Mucosa of descending colon (tissue), 3 donors: ENCODE measurements at regions not wholly inside any gene's neighbourhood (a gene's known extent, or its start where the extent isn't known, plus 50 kb on each side); places are given as distances from the start of the nearest gene placed in this dataset.
A peak's percentile ranks its signal among the peaks of the same experiment; 100 is the strongest.
"Not testable (repeated sequence)": the region's sequence is repeated elsewhere in the genome, so short reads cannot be mapped to it uniquely, and the experiment has no call there.

ENCODE experiments used
- ATAC-seq: fragments of 200-7000 bp; cut with Tn5 transposase; one replicate; pipeline ENCODE4 v1.9.1; 2020; ENCODE audit warnings: mild to moderate bottlenecking, moderate library complexity
- DNase-seq, 3 donors: peaks; one replicate each; pipeline ENCODE4 v3.0.0-alpha.2; 2020
- H3K36me3 ChIP-seq: fragments of 200-600 bp; one replicate; pipeline ENCODE4 v1.8.0; 2021; ENCODE audit warnings: low read depth, mild to moderate bottlenecking
- H3K4me1 ChIP-seq: fragments of 200-600 bp; one replicate; pipeline ENCODE4 v1.8.0; 2021; ENCODE audit warnings: low read depth, mild to moderate bottlenecking
- H3K4me3 ChIP-seq: fragments of 200-600 bp; one replicate; pipeline ENCODE4 v1.8.0; 2021; ENCODE audit warnings: mild to moderate bottlenecking
- H3K9me3 ChIP-seq: fragments of 200-600 bp; one replicate; pipeline ENCODE4 v1.8.0; 2021; ENCODE audit warnings: mild to moderate bottlenecking
- intact Hi-C, 2 donors: fragments of 100-400 bp; cut with DNase I in 1 of 2; cut with micrococcal nuclease in 1 of 2; formaldehyde crosslinking; loops; one replicate each; pipeline versions ENCODE4 v1.11.0 to v1.11.1; 2022; cut with DNase I, micrococcal nuclease
- TF ChIP-seq, protein P1 (sequence below): fragments of 200-600 bp; IDR thresholded peaks from one replicate; pipeline ENCODE4 v1.8.0; 2022; ENCODE audit warnings: antibody characterized with exemption, mild to moderate bottlenecking
- donor health status: DM: no; HTN: no; CAD: no; lungs with moderate emphysema.
- donor health status: DM: no; HTN: no; CAD: no.
- donor health status: DM: no; HTN: yes; CAD: no.

DNA sequence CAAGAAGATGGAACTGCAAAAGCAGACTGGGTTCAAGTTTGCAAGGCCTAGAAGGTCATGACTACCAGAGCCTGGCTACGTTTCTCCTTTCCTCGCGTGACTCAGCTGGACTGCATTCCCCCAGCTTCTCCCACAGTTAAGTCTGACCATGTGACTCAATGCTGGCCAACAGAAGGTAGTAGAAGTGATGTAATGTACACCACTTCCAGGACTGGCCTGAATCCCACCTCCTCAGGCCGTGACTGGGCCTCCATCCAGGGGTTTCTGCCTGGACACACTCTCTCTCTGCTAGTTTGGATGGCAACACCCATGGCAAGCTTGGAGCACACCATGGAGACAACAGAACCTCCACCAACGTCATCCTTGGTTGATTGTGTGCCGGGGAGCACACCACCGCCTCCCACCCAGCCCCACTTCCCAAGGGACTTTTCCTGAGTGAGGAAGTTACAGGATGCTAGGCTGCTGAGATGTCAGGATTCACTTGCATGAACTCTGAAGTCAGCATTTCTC, 112.0 kb upstream of the CDYL start:
- H3K4me3 ChIP-seq, result no peak overlapping the region
- H3K4me1 ChIP-seq, result no peaks in the 10 kb centered on the region
- DNase-seq (peak; percentile 40 to 56 (median 46)), ATAC-seq (peak; percentile 42)
- intact Hi-C loops, result no loop called here
- TF ChIP-seq, protein P1, sequence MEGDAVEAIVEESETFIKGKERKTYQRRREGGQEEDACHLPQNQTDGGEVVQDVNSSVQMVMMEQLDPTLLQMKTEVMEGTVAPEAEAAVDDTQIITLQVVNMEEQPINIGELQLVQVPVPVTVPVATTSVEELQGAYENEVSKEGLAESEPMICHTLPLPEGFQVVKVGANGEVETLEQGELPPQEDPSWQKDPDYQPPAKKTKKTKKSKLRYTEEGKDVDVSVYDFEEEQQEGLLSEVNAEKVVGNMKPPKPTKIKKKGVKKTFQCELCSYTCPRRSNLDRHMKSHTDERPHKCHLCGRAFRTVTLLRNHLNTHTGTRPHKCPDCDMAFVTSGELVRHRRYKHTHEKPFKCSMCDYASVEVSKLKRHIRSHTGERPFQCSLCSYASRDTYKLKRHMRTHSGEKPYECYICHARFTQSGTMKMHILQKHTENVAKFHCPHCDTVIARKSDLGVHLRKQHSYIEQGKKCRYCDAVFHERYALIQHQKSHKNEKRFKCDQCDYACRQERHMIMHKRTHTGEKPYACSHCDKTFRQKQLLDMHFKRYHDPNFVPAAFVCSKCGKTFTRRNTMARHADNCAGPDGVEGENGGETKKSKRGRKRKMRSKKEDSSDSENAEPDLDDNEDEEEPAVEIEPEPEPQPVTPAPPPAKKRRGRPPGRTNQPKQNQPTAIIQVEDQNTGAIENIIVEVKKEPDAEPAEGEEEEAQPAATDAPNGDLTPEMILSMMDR, result no peak
- no peaks in the 10 kb centered on the region for H3K9me3 ChIP-seq
- no peaks in the 10 kb centered on the region for H3K36me3 ChIP-seq

DNA sequence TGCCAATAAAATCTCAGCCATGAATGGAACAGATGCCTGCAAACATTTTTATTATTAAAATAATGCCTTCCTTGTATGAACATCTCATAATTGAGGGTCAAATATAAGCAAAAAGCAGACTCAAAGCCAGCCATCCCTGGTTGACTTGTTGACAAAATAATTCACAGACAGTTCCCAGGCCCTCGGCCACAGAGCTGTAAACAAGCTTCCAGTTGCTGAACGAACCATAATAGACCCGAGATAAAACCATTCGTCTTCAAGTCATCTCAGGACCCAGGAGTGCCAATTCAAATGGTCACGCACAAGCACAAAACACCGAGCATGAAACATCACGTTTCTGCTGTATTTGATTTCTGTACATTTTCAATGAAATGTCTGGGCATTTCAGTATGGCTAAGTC, 113.3 kb upstream of the CDYL start:
- Histone ChIP-seq H3K4me3 (no peak overlapping the region), H3K36me3 (no peaks in the 10 kb centered on the region), H3K9me3 (no peaks in the 10 kb centered on the region), H3K4me1 (no peaks in the 10 kb centered on the region)
- intact Hi-C loops, result no loop called here
- TF ChIP-seq, protein P1, result no peak
- DNase-seq (no peak), ATAC-seq (no peak)

DNA sequence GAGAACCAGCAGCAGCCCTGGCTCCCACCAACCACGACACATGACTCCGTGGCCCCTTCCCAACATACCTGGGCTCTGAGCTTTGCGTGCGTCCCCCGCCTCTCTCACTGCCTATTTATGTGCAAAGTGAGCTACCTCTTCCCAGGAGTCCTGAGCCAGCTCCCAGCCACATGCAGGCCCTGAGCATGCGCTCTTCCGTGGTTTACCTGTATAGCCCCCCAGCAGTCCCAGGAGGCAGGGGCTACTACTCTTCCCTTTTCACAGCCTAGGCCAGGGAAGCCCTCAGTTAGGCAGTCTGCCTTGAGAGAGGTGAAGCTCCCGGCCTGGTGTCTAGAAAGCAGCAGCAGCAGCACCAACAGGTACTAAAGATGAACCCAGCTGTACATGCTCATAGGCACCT, 114.8 kb upstream of the CDYL start:
- Histone ChIP-seq H3K4me1 (no peaks in the 10 kb centered on the region), H3K4me3 (no peak overlapping the region), H3K36me3 (no peaks in the 10 kb centered on the region), H3K9me3 (no peaks in the 10 kb centered on the region)
- ATAC-seq (no peak), DNase-seq (no peak)
- intact Hi-C loops, result no loop called here
- TF ChIP-seq, protein P1, result no peak

DNA sequence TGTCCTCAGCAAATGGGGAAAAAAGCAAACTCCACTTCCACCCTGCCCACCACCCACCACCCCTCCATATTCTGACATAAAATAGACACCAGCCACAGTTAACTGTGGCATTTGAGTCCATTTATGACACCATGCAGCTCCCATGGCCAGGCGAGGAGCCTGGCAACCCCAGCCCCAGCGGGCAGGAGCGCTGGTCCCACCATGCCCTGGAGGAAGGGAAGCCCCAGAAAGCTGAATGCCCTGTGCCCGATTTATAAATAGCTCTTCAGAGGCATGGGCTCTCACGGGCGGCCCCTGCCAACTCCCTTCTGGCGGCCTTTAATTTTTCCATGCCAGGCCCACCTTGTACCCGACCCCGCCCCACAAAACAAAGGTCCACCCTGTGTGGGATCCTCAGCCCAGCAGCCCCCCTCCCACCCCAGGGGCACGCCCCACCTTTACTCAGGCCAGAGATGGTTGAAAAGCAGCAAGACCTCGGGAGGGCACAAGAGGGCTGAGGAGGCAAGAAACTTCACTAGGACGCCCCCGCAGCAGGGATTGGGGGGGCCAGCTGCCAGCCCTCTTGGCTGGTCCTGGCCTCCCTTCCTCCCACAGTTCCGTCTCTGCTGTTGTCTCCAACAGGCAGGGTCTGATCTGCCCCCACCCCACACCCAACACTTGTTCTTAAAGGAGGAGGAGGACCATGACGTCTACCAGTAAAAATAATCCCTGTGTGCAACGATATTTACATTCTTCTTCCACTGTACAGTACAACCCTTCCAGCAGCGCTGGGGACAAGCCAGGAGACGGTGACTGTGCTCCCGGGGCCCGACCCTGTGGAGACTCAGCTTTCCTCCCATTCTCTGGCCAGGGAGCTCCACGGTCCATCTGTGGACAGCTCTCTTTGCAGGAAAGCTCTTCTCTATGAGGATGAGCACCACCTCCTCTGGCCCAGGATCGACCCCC, 115.6 kb upstream of the CDYL start:
- H3K4me3 ChIP-seq, result no peak overlapping the region
- no peak for DNase-seq
- no peaks in the 10 kb centered on the region for H3K4me1 ChIP-seq
- H3K9me3 ChIP-seq, result no peaks in the 10 kb centered on the region
- ATAC-seq, result peak; percentile 19
- TF ChIP-seq, protein P1, result no peak
- intact Hi-C loops, result no loop called here
- H3K36me3 ChIP-seq, result no peaks in the 10 kb centered on the region

DNA sequence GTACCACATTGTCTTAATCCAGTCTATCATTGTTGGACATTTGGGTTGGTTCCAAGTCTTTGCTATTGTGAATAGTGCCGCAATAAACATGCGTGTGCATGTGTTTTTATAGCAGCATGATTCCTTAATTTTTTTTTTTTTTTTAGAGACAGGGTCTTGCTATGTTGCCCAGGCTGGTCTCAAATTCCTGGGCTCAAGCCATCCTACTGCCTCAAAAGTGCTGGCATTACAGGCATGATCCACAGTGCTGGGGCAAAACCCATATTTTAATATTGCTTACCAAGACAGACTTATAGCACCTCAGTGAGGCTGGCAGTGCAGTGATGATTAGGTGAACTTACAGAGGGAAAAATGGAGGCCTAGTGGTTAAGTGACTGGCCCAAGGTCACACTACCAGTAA, 116.5 kb upstream of the CDYL start:
- ATAC-seq, H3K4me1 ChIP-seq, H3K4me3 ChIP-seq, DNase-seq, H3K36me3 ChIP-seq, H3K9me3 ChIP-seq, intact Hi-C loops: not testable (repeated sequence)

DNA sequence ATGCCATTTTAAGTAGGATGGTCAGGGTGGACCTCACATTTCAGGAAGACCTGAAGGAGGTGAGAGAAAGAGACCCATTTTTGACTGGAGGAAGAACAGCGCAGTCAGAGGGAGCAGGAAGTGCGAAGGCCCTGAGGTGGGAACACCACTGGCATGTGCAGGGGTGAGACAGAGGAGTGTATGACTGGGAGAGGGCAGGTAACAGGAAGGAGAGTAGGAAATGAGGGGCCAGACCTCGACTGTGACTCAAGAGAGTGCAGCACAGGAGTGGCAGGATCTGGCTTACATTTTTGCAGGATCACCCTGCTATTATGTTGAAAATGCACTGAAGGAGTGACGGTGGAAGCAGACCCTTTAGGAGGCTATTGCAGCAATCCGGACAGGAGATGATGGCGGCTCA, 117.7 kb upstream of the CDYL start:
- intact Hi-C loops, result no loop called here
- TF ChIP-seq, protein P1, result no peak
- no peak for ATAC-seq
- no peak overlapping the region for H3K4me3 ChIP-seq
- H3K9me3 ChIP-seq, result no peaks in the 10 kb centered on the region
- no peaks in the 10 kb centered on the region for H3K36me3 ChIP-seq
- H3K4me1 ChIP-seq, result no peaks in the 10 kb centered on the region
- no peak for DNase-seq
